HG02870 (cell line): ENCODE measurements at regions not wholly inside any gene's neighbourhood (a gene's known extent, or its start where the extent isn't known, plus 50 kb on each side); places are given as distances from the start of the nearest gene placed in this dataset.
A peak's percentile ranks its signal among the peaks of the same experiment; 100 is the strongest.
"Not testable (repeated sequence)": the region's sequence is repeated elsewhere in the genome, so short reads cannot be mapped to it uniquely, and the experiment has no call there.

Source experiments
- ATAC-seq: cut with Tn5 transposase; IDR thresholded peaks from one replicate; pipeline ENCODE4 v1.9.1; 2021; ENCODE audit warnings: mild to moderate bottlenecking, moderate library complexity; ENCODE audit not compliant: unreplicated experiment

GRCh38 chr6:149127212-149127611 lies 190.3 kb upstream of the TAB2 start:
- ATAC-seq: no peak

DNA sequence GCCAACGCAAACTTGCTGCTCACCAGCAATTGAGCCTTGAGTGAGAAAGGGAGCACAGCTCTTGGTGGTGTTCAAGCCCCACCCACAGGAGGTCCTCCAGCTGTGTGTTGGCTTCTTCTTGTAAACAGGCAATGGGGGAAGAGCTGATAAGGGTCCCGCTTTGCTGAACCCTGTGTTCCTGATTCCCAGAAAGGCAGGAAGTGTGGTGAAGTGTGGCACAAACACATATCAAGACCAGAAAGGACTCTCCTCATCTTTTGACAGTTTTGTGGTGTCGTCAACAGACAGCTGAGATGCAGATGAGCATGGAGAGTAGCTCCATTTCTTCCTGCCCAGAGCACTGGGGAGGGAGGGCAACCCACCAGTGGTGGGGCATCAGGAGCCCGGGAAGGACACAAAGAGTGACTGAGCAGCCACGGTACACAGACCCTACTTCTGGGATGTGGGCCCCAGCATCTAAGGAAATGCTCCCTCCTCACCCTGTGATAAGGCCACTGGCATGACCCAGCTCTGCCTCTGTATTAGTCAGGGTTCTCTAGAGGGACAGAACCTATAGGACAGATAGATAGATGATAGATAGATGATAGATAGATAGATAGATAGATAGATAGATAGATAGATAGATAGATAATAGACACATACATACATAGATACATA lies 188.9 kb upstream of the TAB2 start:
- no peak for ATAC-seq

DNA sequence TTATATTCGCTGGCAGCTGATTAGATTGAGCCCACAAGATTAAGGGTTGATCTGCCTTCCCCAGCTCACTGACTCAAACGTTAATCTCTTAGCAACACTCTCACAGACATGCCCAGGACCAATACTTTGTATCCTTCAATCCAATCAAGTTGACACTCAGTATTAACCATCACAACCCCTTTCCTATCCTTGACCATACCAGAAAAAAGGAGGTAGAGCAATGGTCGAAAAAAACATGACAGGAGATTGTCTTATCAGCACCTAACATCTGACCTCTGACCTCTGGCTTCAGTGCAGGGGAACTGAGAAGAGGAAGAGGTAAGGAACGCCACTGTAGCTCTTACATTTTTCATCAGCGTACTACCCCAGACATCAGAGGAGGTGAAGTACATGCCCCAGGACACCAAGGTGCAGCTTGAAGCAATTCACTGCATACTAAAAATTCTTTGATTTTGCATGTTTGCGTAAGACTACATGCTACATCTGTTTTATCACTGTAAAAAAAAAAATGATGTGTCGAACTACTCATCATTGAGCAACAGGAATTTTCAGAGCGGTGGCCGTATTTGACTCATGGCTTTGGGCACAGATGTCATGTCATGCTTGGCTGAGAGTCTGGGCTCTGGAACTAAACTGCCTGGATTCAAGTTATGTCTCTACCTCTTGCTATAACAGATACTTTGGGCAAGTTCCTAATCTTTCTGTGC lies 188.0 kb upstream of the TAB2 start:
- no peak for ATAC-seq

GRCh38 chr6:149130090-149130489 lies 187.4 kb upstream of the TAB2 start:
- ATAC-seq: no peak

DNA sequence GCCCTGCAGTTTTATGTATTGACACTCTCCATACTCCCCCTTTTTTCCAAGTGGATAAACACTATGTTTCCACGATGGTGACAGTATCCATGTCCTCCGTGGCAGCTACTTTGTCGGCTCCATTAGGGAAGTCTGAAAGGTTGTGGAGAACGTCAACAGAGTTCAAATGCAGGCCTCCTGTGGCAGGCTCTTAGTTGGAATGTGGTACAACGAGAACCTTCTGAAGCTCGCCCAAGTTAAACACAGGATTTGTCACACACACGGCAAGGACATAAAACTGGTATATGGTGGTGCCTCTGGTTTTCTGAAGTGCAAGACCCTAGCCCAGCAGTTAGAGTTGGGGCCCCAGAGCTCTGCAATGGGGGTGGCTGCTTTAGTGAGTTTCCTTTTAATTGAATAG lies 187.0 kb upstream of the TAB2 start:
- no peak for ATAC-seq

DNA sequence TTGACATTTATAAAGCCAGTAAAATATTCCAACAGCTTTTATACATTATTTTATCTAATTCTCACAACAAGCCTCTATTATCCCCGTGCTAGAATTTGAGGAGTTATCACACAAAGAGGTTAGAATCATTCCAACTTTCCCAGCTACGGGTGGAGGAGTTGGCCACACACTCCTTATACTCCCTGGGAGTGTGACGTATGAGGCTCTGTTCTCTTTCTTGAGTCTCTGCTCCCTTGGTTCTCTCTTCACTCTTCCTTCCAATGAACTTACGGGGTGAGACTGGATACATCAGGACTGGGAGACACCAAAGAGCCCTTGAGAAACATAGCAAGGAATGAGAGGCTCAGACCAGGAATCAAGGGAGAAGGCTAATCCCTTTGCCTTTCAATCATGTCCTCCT lies 185.6 kb upstream of the TAB2 start:
- no peak for ATAC-seq

- ATAC-seq: no peak
These were observed 185.2 kb upstream of the TAB2 start for GRCh38 chr6:149132336-149132735.

DNA sequence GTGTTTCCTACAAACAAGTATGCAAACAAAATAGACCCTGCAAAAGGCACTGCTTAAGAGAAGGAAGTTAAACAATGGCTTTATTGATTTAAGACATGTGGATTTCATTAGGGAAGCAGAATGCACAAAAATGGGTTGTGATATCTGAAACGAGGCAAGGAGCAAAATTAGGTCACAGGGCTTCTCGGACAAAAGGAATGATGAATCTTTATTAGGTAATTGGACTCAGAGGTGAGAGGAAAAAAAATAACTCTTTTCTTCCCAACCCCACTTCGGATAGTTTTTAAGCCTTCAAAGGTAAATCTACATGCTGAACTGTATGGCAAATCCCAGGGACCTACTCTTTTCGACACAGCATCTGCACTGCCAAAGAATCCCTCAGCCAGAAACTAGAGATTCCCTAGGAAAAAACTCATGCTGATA lies 183.0 kb upstream of the TAB2 start:
- ATAC-seq: no peak

- ATAC-seq: no peak
These were observed 181.7 kb upstream of the TAB2 start for GRCh38 chr6:149135809-149136208.

GRCh38 chr6:149136273-149136912 lies 181.1 kb upstream of the TAB2 start:
- no peak for ATAC-seq

DNA sequence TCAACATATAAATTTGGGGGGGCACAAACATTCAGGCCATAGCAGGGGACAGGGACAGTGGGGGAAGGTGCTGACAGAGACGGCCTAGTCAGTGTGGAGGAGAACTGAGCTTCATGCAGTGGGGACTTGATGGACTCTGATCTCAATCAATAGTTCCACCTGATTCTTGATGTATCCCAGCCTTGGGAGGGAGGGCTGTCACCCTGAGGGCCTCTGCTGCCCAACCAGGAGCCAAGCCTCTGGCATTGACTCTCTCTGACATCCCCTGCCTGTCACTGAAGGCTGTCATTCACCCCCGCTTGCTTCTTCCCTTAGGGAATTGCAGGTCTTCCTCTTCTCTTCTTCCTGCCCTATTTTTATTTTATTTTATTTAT lies 180.6 kb upstream of the TAB2 start:
- ATAC-seq: no peak

DNA sequence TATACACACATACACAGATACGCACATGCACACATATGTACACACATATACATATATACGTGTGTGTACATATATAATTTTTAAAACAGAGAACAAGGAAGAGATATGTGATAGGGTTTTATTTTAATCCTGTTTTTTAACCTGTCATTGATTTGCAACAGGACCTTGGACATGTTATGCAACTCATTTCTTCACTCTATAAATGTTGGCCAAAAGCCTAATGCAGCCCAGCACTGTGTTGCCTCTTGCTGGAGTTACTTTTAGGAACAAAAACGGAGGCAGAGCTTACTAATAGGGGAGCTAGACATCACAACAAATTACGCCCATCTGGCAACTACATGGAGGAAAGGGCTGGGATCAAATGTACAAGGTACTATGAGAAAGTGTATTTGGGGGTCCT lies 179.9 kb upstream of the TAB2 start:
- ATAC-seq: no peak

- ATAC-seq: no peak
These were observed 179.4 kb upstream of the TAB2 start for GRCh38 chr6:149138089-149138488.

GRCh38 chr6:149138699-149139294 lies 178.7 kb upstream of the TAB2 start:
- ATAC-seq: no peak

- no peak for ATAC-seq
These were observed 177.8 kb upstream of the TAB2 start for GRCh38 chr6:149139782-149140136.

GRCh38 chr6:149140137-149140909 lies 177.2 kb upstream of the TAB2 start:
- ATAC-seq: peak; percentile 72

DNA sequence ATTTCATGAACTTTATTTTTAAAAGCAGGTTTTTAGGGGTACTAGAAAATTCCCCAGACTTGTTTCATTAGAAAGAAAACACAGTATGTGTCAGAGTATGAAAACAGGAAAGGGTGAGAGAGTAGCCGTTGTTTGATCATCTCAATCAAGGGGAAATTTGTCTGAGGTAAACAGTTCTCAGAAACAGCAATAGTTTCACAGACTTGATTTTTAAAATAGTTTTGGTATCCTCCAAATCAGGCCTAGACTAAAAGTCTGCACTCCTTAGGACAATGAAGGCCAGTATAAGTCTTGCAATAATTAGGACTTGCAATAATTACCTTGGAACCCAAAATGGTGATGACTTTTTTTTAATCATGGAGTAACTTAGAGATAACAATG lies 176.6 kb upstream of the TAB2 start:
- peak; percentile 60 for ATAC-seq

GRCh38 chr6:149142924-149143429 lies 174.5 kb upstream of the TAB2 start:
- no peak for ATAC-seq

- ATAC-seq: not testable (repeated sequence)
These were observed 171.7 kb upstream of the TAB2 start for GRCh38 chr6:149145800-149146199.

DNA sequence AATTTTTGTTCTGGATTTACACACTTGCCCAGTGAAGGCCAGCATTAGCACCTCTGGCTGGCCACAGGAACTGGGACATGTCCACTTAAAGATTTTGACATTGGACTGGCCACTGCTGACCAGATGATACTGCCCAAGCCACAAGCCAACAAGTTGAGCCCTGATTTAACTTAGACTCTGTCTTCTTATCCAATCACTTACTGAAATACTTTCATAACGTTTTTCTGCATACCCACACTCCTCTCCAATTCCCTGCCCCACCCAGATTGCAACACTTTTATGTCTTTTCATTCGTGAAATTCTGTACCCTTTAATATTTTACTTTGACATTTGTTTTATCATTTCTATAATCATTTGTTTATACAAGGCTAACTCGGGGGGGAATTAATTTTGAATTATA lies 170.3 kb upstream of the TAB2 start:
- no peak for ATAC-seq
